Upper lobe of left lung (tissue), 4 donors: ENCODE measurements at regions not wholly inside any gene's neighbourhood (a gene's known extent, or its start where the extent isn't known, plus 50 kb on each side); places are given as distances from the start of the nearest gene placed in this dataset.
"Not testable (repeated sequence)": the region's sequence is repeated elsewhere in the genome, so short reads cannot be mapped to it uniquely, and the experiment has no call there.

ENCODE experiments used
- EP300 ChIP-seq, 4 donors: sonication (generic); formaldehyde crosslinking; IDR thresholded peaks; one replicate each; pipeline ENCODE4 v1.5.1; 2017; ENCODE audit warnings: antibody characterized with exemption in 4 of 4, control low read depth in 2 of 4
- POLR2AphosphoS5 ChIP-seq, 2 donors: sonication (generic); formaldehyde crosslinking; IDR thresholded peaks; one replicate each; pipeline ENCODE4 v1.5.1; 2017; ENCODE audit warnings: antibody characterized with exemption in 2 of 2
- TF ChIP-seq, protein P1 (sequence below), 6 experiments: fragments of 450-650 bp in 4 of 6; fragments of 200-600 bp in 2 of 6; sonication (generic) in 2 of 6; IDR thresholded peaks; one replicate each; pipeline ENCODE4 v1.5.1; 2016 to 2019; ENCODE audit warnings: antibody characterized with exemption in 6 of 6

DNA sequence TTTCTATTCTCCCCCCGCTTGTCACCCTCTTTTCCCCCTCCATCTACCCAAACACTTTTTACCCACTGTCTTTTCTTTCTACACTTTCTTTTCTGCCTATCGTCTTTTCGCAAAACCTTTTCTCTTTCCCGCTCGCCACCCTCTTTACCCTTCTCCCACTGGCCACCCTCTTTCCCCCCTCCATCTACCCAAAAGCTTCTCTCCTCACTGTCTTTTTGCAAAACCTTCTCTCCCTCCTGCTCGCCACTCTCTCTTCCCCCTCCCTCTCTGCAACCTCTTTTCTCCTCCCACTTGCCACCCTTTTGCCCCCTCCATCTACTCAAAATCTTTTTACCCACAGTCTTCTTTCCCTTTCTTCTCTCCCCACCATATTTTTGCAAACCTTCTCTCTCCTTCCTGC lies 4462.8 kb upstream of the OR11H1 start:
- TF ChIP-seq, protein P1, sequence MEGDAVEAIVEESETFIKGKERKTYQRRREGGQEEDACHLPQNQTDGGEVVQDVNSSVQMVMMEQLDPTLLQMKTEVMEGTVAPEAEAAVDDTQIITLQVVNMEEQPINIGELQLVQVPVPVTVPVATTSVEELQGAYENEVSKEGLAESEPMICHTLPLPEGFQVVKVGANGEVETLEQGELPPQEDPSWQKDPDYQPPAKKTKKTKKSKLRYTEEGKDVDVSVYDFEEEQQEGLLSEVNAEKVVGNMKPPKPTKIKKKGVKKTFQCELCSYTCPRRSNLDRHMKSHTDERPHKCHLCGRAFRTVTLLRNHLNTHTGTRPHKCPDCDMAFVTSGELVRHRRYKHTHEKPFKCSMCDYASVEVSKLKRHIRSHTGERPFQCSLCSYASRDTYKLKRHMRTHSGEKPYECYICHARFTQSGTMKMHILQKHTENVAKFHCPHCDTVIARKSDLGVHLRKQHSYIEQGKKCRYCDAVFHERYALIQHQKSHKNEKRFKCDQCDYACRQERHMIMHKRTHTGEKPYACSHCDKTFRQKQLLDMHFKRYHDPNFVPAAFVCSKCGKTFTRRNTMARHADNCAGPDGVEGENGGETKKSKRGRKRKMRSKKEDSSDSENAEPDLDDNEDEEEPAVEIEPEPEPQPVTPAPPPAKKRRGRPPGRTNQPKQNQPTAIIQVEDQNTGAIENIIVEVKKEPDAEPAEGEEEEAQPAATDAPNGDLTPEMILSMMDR (IDR thresholded peaks at IDR 0.05): not testable (repeated sequence)
- not testable (repeated sequence) for TF ChIP-seq POLR2AphosphoS5, EP300 (IDR thresholded peaks at IDR 0.05)
